ENCODE measurements at regions not wholly inside any gene's neighbourhood (a gene's known extent, or its start where the extent isn't known, plus 50 kb on each side); places are given as distances from the start of the nearest gene placed in this dataset.
"Not testable (repeated sequence)": the region's sequence is repeated elsewhere in the genome, so short reads cannot be mapped to it uniquely, and the experiment has no call there.

DNA sequence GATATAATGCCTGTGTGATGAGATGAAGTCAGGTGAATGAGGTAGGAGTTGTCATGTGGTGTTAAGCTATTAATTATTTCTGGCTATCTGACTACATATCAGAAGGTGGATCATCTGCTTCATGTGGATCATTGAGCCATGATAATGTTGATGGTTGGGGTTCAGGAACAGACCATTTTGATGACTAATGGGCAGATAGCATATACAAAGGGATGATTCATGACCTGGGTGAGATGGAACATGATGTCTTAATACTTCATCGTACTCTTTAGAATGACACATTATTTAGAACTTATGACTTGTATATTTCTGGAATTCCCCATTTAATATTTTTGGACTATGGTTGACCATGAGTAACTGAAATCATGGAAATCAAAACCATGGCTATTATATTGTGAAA is 155.1 kb downstream of the OR13A1 start:
- Histone ChIP-seq H2AFZ (ENCODE audit: low read length) (no peak overlapping the region), H3K79me2 (ENCODE audit: low read length) (no peaks in the 10 kb centered on the region), H3K9ac (ENCODE audit: low read length) (no peak overlapping the region), H3K9me2 (replicated peaks; ENCODE audit: low read length) (no peaks in the 10 kb centered on the region), H3F3A (ENCODE audit: low read length, unreplicated experiment) (no peaks in the 10 kb centered on the region), H3K4me3 (ENCODE audit: low read length) (no peak overlapping the region), H3K9me3 (ENCODE audit: low read length) (no peaks in the 10 kb centered on the region), H3K36me3 (ENCODE audit: low read depth, low read length) (no peaks in the 10 kb centered on the region), H3K4me2 (ENCODE audit: low read length) (no peak overlapping the region), H3K27ac (ENCODE audit: low read length) (no peak overlapping the region), H3K4me1 (ENCODE audit: insufficient read depth, low read length) (0 out of 2 replicates have a peak, but pooled peaks cover 4% of the 10 kb centered on the region), H4K20me1 (ENCODE audit: low read length) (no peaks in the 10 kb centered on the region), H3K27me3 (ENCODE audit: low read length) (peaks cover 29% of the 10 kb centered on the region)
- intact Hi-C loops (cut with micrococcal nuclease): no loop called here
- CTCF ChIA-PET: no interaction called here
- no peak for TF ChIP-seq EZH2phosphoT487 (IDR thresholded peaks at IDR 0.05; ENCODE audit: borderline replicate concordance, low read length)
- TF ChIP-seq, protein P1, sequence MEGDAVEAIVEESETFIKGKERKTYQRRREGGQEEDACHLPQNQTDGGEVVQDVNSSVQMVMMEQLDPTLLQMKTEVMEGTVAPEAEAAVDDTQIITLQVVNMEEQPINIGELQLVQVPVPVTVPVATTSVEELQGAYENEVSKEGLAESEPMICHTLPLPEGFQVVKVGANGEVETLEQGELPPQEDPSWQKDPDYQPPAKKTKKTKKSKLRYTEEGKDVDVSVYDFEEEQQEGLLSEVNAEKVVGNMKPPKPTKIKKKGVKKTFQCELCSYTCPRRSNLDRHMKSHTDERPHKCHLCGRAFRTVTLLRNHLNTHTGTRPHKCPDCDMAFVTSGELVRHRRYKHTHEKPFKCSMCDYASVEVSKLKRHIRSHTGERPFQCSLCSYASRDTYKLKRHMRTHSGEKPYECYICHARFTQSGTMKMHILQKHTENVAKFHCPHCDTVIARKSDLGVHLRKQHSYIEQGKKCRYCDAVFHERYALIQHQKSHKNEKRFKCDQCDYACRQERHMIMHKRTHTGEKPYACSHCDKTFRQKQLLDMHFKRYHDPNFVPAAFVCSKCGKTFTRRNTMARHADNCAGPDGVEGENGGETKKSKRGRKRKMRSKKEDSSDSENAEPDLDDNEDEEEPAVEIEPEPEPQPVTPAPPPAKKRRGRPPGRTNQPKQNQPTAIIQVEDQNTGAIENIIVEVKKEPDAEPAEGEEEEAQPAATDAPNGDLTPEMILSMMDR (conservative IDR thresholded peaks at IDR 0.05; ENCODE audit: low read depth, low read length): no peak
- no peak for TF ChIP-seq EZH2 (IDR thresholded peaks at IDR 0.05; ENCODE audit: low read length, unreplicated experiment)
- ATAC-seq: no peak
- POLR2A ChIA-PET (ENCODE audit: unreplicated experiment): no interaction called here
- BruUV-seq (replicated peaks): no TSS peak
- peak; percentile 26 for DNase-seq

DNA sequence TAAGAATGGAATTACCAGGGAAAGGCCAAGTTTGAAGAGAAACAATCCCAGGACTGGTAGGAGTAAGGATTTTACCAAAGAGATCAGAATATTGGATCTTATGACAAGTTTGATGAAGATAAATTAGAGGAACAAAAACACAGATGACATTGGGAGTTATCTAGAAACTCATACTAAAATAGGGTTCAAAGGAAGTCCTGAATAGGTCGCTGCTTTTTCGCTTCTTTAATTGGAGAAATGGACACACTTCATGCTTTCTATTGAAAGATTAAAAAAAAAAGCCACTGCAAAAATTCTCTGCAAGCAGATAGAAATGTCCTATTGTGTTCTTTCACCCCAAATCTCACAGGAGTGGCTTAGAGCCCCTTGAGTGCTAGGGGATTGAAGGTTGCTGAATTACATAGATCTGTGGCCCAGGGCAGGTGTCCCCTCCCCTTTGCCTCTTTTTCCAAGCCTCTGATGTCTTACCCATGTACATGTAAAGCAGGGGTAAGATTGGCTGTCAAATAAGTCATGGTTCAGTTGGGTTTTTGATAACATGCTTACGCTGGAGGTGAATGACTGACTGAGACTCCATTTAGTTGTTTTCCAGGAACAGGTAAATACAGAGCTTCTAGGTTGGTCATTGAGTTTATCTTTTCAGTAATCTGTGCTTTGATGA is 152.0 kb downstream of the OR13A1 start:
- POLR2A ChIA-PET (ENCODE audit: unreplicated experiment): no interaction called here
- Histone ChIP-seq H2AFZ (ENCODE audit: low read length) (no peak overlapping the region), H3K9ac (ENCODE audit: low read length) (no peak overlapping the region), H3K36me3 (ENCODE audit: low read depth, low read length) (no peaks in the 10 kb centered on the region), H3K4me2 (ENCODE audit: low read length) (no peak overlapping the region), H3K4me1 (ENCODE audit: insufficient read depth, low read length) (0 out of 2 replicates have a peak, but pooled peaks cover 4% of the 10 kb centered on the region), H4K20me1 (ENCODE audit: low read length) (no peaks in the 10 kb centered on the region), H3F3A (ENCODE audit: low read length, unreplicated experiment) (no peaks in the 10 kb centered on the region), H3K27me3 (ENCODE audit: low read length) (peaks cover 10% of the 10 kb centered on the region; the same call in 1 of the 2 replicates), H3K79me2 (ENCODE audit: low read length) (no peaks in the 10 kb centered on the region), H3K9me2 (replicated peaks; ENCODE audit: low read length) (no peaks in the 10 kb centered on the region), H3K27ac (ENCODE audit: low read length) (no peak overlapping the region), H3K9me3 (ENCODE audit: low read length) (no peaks in the 10 kb centered on the region), H3K4me3 (ENCODE audit: low read length) (no peak overlapping the region)
- no peak for DNase-seq
- BruUV-seq (replicated peaks): no TSS peak
- ATAC-seq: no peak
- TF ChIP-seq EZH2phosphoT487 (IDR thresholded peaks at IDR 0.05; ENCODE audit: borderline replicate concordance, low read length) (no peak), EZH2 (IDR thresholded peaks at IDR 0.05; ENCODE audit: low read length, unreplicated experiment) (no peak)
- TF ChIP-seq, protein P1 (conservative IDR thresholded peaks at IDR 0.05; ENCODE audit: low read depth, low read length): no peak
- CTCF ChIA-PET: no interaction called here
- intact Hi-C loops (cut with micrococcal nuclease): no loop called here

DNA sequence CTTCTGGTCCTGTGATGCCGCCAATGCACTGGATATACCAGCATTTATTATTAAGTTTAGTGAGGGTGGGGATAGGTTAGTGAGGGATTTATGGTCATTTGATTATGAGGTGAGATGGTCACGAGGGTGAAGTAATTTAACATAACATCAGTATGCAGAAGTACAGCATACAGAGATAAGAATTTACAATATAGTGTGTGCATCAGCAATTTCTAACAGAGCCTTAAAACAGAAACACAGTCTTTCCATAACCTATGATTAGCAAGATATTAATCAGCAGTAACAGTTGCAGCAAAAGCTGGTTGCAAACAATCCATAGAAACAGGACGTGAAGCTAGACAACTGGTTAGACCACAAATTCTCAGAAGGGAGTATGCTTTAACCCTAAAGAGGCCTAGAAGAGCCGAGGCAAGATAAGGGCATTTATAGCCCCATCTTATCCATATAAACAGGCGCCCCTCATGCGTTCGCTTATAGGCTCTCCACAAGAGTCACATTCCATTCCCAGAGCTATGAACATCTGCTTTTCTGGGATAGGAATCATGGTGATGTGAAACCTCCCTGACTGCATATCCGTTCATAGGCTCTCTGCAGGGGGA is 139.8 kb downstream of the OR13A1 start:
- ATAC-seq; POLR2A ChIA-PET (ENCODE audit: unreplicated experiment); CTCF ChIA-PET; H3K9me3 ChIP-seq (ENCODE audit: low read length); H4K20me1 ChIP-seq (ENCODE audit: low read length); H3K4me1 ChIP-seq (ENCODE audit: insufficient read depth, low read length); H3K36me3 ChIP-seq (ENCODE audit: low read depth, low read length); H3K4me3 ChIP-seq (ENCODE audit: low read length); intact Hi-C loops (cut with micrococcal nuclease); H3K79me2 ChIP-seq (ENCODE audit: low read length); H3F3A ChIP-seq (ENCODE audit: low read length, unreplicated experiment); H3K27ac ChIP-seq (ENCODE audit: low read length); H3K4me2 ChIP-seq (ENCODE audit: low read length); DNase-seq; H2AFZ ChIP-seq (ENCODE audit: low read length); BruUV-seq (replicated peaks); H3K9me2 ChIP-seq (replicated peaks; ENCODE audit: low read length); H3K9ac ChIP-seq (ENCODE audit: low read length): not testable (repeated sequence)
- peaks cover 73% of the 10 kb centered on the region for H3K27me3 ChIP-seq (ENCODE audit: low read length)

All from PC-3 (cell line).